PC-3 (cell line): ENCODE measurements at regions not wholly inside any gene's neighbourhood (a gene's known extent, or its start where the extent isn't known, plus 50 kb on each side); places are given as distances from the start of the nearest gene placed in this dataset.

Experiments
- CTCF ChIP-seq: fragments of 300-600 bp; sonication (generic); conservative IDR thresholded peaks from 2 replicates; pipeline ENCODE4 v1.5.1; 2017; ENCODE audit warnings: antibody characterized with exemption, low read depth, mild to moderate bottlenecking, low read length
- EZH2 ChIP-seq: fragments of 300-600 bp; sonication (generic); IDR thresholded peaks from one replicate; pipeline ENCODE4 v1.6.1; 2017; ENCODE audit warnings: antibody characterized with exemption, mild to moderate bottlenecking, low read length; ENCODE audit not compliant: unreplicated experiment

GRCh38 chr6:113344969-113345368 is 512.2 kb upstream of the MARCKS start:
- TF ChIP-seq EZH2 (no peak), CTCF (no peak)
